ENCODE measurements at regions not wholly inside any gene's neighbourhood (a gene's known extent, or its start where the extent isn't known, plus 50 kb on each side); places are given as distances from the start of the nearest gene placed in this dataset.

DNA sequence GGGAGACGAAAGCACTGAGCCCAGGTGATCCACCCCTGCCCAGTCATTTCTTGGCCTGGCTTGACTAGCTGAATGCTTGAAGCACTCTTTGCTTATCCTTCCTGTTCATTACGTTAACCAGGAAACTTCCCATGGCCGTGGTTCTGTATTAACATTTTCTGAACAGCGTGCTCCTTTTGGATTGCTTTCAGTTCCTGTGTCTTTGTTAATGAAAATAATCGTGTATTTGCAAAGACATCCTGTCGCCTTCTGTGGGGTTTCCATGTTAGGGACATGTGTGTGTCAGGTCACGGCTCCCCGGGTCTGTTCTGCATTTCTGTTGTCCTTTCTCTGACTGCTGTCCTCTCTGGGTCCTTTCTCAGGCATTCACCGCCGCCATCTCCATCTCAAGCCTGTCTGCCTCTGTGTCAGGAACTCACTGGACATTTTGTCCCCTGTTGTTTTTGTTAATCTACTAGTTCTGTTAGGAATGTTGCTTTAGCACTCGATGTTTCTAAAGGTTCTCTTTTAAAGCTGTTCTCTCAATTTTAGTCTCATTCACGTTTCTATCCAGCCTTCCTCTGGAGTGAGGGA, 434.1 kb upstream of the HS6ST1 start:
- Mint-ChIP-seq H3K4me1 (peaks cover 48% of the 10 kb centered on the region), H3K27ac (no peak overlapping the region), H3K4me3 (no peak overlapping the region), H3K27me3 (no peaks in the 10 kb centered on the region), H3K9me3 (no peaks in the 10 kb centered on the region), H3K36me3 (no peaks in the 10 kb centered on the region)
- ATAC-seq, result no peak

DNA sequence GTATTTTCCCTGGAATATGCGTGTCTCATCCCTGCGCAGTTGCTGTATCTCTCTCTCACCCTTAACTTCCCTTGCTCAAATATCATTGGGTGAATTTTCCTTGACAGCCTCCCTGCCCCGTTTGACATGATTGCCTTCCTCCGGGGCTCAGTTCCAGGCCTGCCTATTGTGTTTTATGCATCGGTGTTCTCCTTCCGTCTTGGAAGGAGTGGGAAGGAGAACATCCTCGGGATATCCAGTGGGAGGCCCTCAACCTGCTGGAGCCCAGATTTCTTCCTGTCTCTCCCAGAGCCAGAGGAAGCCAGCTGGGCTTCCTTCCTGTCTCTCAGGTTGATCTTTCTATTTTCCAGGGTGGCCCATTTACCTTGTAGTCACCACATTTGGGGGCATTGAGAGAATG, 434.7 kb upstream of the HS6ST1 start:
- Mint-ChIP-seq H3K27ac (peak overlapping the region; percentile 9), H3K4me1 (peaks cover 54% of the 10 kb centered on the region)
- no peak for ATAC-seq

DNA sequence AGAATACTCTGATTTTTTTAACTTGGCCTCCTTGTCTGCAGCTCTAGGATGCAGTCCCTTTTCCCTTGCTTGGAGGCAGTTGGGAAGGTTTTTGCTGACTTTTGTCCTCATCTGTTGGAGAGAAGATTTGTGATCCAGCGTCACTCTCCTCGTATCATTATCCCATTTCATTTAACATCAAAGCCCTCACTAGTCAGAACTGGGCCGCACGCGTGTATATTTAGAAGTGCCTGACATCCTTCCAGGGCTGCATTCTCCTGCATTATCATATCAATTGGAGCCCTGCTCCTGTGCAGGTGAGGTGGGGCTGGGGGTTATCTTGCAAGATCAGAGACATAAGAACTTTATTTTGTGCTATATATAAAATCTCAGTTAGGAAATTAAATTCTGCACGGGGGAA, 435.1 kb upstream of the HS6ST1 start:
- peak overlapping the region; percentile 10 for H3K27ac Mint-ChIP-seq

More for the DNA sequence above, 434.7 kb upstream of the HS6ST1 start:
- H3K9me3 Mint-ChIP-seq, result no peaks in the 10 kb centered on the region
- H3K27me3 Mint-ChIP-seq, result no peaks in the 10 kb centered on the region
- no peaks in the 10 kb centered on the region for H3K36me3 Mint-ChIP-seq
- H3K4me3 Mint-ChIP-seq, result no peak overlapping the region

DNA sequence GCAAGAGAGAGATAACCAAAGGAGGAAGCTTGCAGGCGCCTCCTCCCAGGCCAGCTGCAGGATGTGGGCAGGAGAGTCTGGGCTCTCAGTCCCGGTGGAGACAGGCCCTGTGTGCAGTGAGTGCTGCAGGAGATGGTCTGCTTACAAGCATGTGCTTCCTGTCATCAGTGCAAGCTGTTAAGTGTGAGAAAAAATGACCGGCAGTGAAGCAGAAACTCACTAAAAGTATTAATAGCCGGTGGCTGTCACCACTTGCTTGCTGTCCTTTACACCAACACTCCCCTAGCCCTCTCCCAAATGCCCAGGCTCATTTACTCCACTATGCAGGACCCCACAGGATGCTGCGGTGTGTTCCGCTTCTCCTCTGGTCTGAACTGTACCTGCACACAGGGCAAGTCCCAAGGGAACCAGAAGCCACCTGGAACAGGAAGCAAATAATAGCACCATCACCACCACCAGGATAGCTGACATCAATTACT, 435.6 kb upstream of the HS6ST1 start:
- Mint-ChIP-seq H3K9me3 (no peaks in the 10 kb centered on the region), H3K27me3 (no peaks in the 10 kb centered on the region), H3K27ac (peak overlapping the region; percentile 10), H3K4me3 (peak overlapping the region; percentile 32), H3K4me1 (peaks cover 56% of the 10 kb centered on the region), H3K36me3 (no peaks in the 10 kb centered on the region)
- peak; percentile 93 for ATAC-seq

More for the DNA sequence above, 435.1 kb upstream of the HS6ST1 start:
- Mint-ChIP-seq H3K27me3 (no peaks in the 10 kb centered on the region), H3K9me3 (no peaks in the 10 kb centered on the region), H3K4me1 (peaks cover 56% of the 10 kb centered on the region), H3K4me3 (no peak overlapping the region), H3K36me3 (no peaks in the 10 kb centered on the region)
- ATAC-seq, result no peak

DNA sequence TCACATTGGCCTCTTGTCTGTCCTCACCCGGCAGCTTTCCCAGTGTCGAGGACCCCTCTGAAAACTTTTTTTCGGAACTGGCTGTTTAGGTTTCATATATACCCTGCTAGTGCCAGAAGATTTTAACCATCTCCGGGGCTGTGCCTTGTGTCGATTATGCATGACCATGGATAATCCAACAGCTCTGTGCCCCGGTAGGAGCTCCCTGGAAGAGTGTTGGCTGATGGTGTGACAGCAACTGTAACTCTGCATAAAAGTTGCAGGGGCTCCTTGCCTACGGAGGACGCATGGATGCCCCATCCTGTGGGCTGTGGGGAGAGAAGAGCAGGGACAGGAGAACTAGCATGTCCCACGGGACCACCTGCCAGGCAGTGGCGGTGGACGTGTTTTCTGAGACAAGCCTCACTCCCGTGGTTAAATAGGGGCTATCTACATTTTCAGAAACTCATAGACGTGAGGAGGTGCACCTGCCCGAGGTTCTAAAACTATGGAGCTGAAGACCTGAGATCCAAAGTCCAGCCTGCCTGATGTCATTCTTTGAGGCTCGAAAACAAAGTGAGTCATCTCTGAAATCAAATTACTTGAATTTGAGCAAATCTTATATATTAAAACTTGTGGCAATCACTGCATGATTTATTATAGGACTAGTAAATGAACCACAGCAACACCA, 437.2 kb upstream of the HS6ST1 start:
- Mint-ChIP-seq H3K27ac (peak overlapping the region; percentile 62), H3K4me1 (peaks cover 60% of the 10 kb centered on the region), H3K36me3 (no peaks in the 10 kb centered on the region), H3K9me3 (no peaks in the 10 kb centered on the region), H3K4me3 (no peak overlapping the region), H3K27me3 (no peaks in the 10 kb centered on the region)
- ATAC-seq, result no peak

DNA sequence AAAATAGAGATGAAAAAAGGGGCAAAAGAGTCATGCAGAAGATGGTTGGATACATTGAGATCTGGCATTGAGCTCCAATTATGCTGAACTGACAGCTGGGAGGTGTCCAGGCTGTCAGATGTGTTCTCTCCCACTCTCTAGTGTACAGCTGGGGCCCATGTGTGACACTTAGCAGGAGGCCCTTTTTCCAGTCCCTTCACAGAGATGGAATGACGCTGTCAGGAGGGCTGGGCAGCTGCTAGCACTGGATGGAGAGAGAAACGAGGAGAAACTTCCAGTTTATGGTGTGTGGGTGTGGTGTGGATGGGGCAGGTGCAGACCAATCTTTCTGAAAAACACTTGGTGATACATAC, 437.7 kb upstream of the HS6ST1 start:
- H3K9me3 Mint-ChIP-seq, result no peaks in the 10 kb centered on the region
- ATAC-seq, result no peak
- peaks cover 65% of the 10 kb centered on the region for H3K4me1 Mint-ChIP-seq
- H3K27me3 Mint-ChIP-seq, result no peaks in the 10 kb centered on the region
- H3K27ac Mint-ChIP-seq, result no peak overlapping the region
- H3K4me3 Mint-ChIP-seq, result no peak overlapping the region
- no peaks in the 10 kb centered on the region for H3K36me3 Mint-ChIP-seq

DNA sequence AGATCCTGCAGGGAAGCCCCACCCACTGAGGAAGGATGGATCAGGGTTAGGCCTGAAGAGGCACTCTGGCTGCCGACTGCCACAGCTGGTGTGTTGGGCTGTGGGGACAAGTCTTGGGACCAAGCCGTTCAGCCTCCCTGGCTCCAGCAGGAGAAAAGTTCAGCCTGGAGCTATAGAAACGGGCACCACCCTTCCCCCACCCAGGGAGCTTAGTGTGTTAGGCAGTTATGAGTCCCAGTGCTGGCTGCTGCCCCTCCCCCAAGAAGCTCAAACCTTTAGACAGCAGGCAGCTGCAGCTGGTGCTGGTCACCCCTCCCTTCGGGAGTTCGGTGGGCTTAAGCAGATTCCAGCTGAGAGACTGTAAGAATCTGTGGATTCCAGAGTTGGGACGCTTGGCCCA, 447.1 kb upstream of the HS6ST1 start:
- Mint-ChIP-seq H3K27me3 (peaks cover 23% of the 10 kb centered on the region), H3K4me1 (peaks cover 8% of the 10 kb centered on the region), H3K4me3 (no peak overlapping the region), H3K36me3 (peaks cover 22% of the 10 kb centered on the region), H3K27ac (no peak overlapping the region), H3K9me3 (peaks cover 18% of the 10 kb centered on the region)
- ATAC-seq, result no peak

DNA sequence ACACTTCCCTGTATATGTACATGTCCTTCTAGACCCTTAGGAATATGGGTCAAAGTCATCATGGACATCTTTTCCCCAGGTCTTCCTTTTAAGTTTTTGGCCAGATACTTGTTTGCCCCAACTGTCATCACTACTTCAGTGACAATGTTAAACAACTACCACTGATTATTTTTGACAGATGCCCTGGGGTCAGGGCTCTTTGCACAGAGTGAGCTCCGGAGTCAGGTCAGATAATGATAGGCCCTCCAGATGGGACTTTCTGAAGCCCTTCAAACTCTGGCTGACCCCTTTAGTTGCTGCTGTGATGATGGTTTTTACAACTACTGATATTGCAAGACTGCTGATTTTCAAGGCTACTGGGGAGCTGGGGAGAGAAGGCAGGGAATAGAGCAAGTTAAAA, 449.4 kb upstream of the HS6ST1 start:
- no peak overlapping the region for H3K4me3 Mint-ChIP-seq
- no peak for ATAC-seq
- peaks cover 23% of the 10 kb centered on the region for H3K27me3 Mint-ChIP-seq
- H3K27ac Mint-ChIP-seq, result no peak overlapping the region
- peaks cover 16% of the 10 kb centered on the region for H3K36me3 Mint-ChIP-seq
- no peaks in the 10 kb centered on the region for H3K4me1 Mint-ChIP-seq
- H3K9me3 Mint-ChIP-seq, result peaks cover 10% of the 10 kb centered on the region

DNA sequence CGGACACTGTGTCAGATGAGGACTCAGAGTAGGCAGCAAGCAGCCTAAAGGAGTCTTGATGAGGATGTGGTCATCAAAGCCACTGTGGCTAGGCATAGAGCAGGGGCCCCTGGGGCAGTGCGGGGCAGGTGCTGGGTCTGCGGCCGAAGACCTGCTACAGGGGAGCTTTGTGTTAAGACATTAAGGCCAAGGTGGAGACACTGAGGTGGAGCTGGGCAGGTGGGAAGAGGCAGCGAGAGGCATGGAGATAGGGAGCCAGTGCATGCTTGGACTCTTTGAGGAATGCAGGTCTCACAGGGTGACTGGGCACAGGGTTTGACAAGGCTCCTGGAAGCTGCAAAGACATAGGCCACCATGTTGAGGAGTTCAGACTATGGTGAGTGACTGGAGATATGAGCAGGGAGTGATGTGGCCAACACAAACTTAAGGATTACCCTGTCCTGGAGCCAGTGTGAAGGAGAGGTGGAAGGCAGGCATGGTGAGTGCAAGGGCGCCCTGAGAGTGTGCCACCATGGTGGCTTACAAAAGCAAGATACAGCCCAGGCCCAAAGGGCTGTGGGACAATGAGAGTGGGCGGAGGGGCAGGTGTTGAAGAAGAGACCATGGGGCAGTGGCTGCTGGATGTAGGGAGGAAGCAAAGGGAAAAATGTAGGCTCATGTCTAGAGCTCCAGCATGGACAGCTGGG, 450.9 kb upstream of the HS6ST1 start:
- H3K27me3 Mint-ChIP-seq, result peaks cover 23% of the 10 kb centered on the region
- ATAC-seq, result no peak
- H3K36me3 Mint-ChIP-seq, result peaks cover 4% of the 10 kb centered on the region
- no peak overlapping the region for H3K4me3 Mint-ChIP-seq
- H3K27ac Mint-ChIP-seq, result no peak overlapping the region
- no peaks in the 10 kb centered on the region for H3K4me1 Mint-ChIP-seq
- no peaks in the 10 kb centered on the region for H3K9me3 Mint-ChIP-seq

DNA sequence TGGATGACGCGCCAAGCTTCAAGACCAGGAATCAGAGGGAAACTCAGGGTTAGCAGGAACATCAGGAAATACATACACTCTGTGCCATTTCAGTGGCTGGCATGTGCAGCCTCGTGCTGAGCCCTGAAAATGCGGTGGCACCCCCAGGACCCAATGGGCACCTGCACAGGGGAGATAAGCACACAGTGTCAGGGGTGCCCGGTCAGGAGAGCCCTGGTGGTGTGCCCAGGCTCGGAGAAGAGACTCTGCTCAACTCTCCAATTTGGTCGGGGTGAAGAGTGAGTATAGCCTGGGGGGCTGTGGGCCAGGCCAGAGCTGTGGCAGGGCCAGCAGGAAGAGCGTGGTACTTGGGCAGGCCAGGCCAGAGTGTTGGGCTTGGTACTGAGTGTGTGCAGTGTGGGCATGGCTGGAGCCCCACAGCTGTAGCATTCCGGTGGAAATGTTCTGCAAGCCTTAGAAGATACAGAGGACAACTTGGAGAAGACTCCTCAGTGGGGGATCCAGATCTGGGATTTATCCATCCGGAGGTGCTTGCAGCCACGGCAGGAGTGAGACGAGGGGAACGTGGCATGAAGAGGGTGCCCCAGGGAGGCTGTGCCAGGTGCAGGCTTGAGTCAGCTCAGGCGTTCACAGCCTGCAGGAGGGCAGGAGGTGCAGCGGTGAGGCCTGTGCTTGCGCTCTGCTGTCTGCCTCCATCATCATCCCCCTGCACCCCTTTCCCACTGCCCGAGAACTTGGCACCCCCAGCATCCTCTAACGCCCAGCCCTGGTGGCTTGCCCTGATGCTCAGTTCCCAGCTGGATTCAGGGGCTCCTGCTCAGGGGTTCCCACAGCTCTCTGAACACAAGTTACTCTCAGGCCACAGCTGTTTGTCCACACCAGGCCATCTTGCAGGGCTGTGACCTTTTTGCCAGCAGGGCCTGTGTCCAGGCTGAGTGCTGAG, 451.7 kb upstream of the HS6ST1 start:
- H3K27ac Mint-ChIP-seq, result no peak overlapping the region
- H3K4me3 Mint-ChIP-seq, result no peak overlapping the region
- H3K9me3 Mint-ChIP-seq, result no peaks in the 10 kb centered on the region
- ATAC-seq, result no peak
- H3K27me3 Mint-ChIP-seq, result peaks cover 23% of the 10 kb centered on the region
- H3K36me3 Mint-ChIP-seq, result no peaks in the 10 kb centered on the region
- no peaks in the 10 kb centered on the region for H3K4me1 Mint-ChIP-seq

DNA sequence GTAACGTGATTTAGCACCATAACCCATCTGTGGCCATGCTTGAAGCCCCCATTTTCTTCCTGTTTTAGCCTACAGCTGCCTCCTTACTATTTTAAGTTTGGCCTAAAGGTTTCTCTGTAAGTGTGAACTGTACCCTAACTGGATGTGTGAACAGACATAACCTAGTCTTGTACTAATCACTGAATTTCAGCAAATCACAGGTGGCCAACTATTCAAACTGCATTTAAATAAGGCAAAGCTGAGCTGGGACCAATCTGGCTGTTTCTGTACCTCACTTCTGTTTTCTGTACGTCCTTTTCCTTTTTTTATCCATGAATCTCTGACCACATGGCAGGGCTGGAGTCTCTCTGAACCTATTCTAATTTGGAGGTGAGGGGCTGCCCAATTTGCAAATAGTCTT, 452.7 kb upstream of the HS6ST1 start:
- Mint-ChIP-seq H3K4me3 (no peak overlapping the region), H3K27me3 (peaks cover 21% of the 10 kb centered on the region), H3K4me1 (no peaks in the 10 kb centered on the region), H3K36me3 (no peaks in the 10 kb centered on the region), H3K27ac (no peak overlapping the region), H3K9me3 (no peaks in the 10 kb centered on the region)
- ATAC-seq, result no peak

DNA sequence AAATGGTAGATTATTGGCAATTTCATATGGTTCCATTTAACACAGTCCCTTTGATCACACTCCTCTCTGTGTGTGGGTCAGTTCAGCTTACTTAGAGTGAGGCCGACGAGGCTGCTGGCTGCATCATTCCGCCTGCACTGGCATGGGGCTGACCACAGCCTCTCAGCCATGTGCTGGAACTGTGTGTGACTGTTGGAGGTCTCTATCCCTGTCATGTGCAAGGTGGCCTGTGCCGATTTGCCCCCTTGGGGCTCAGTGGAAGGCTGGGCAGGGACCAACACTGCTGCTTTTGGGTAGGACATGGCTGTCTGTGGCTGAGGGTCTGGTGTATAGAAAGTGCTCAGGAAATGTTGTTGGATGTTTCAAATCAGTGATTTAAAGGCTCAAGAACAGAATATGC, 454.0 kb upstream of the HS6ST1 start:
- ATAC-seq, result no peak
- Mint-ChIP-seq H3K27me3 (peaks cover 15% of the 10 kb centered on the region), H3K9me3 (no peaks in the 10 kb centered on the region), H3K4me3 (no peak overlapping the region), H3K36me3 (no peaks in the 10 kb centered on the region), H3K27ac (no peak overlapping the region), H3K4me1 (no peaks in the 10 kb centered on the region)

DNA sequence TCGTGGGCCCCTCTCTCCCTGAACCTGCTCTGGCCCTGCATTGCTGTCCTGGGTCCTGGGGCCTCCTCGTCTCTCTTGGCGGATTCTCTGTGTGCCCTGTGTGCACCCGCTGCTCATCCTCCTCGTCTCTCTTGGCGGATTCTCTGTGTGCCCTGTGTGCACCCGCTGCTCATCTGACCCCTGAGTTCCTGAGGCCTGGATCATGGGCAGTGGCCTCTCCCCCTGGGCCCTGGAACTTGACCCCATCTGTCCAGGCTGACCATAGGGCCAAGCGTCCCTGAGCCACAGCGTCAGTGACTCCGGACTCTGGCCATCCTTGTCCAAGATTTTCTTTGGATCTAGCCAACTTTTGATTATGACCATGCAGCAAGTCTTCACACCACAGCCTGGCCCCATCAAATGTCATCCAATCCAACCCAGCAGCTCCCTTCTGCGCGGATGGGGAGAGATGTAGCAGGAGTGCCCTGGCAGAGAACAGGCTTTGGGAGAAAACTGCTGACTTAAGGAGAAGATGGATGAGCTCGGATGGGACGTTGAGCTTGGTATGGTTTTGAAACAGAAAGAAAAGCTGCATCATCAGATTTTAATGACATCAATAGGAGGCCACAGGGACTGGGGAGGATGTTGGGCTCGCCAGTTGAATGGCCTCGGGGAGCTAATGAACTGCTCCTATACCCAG, 455.1 kb upstream of the HS6ST1 start:
- Mint-ChIP-seq H3K27me3 (peaks cover 15% of the 10 kb centered on the region), H3K9me3 (no peaks in the 10 kb centered on the region), H3K4me3 (no peak overlapping the region), H3K36me3 (no peaks in the 10 kb centered on the region), H3K27ac (no peak overlapping the region), H3K4me1 (no peaks in the 10 kb centered on the region)
- no peak for ATAC-seq

DNA sequence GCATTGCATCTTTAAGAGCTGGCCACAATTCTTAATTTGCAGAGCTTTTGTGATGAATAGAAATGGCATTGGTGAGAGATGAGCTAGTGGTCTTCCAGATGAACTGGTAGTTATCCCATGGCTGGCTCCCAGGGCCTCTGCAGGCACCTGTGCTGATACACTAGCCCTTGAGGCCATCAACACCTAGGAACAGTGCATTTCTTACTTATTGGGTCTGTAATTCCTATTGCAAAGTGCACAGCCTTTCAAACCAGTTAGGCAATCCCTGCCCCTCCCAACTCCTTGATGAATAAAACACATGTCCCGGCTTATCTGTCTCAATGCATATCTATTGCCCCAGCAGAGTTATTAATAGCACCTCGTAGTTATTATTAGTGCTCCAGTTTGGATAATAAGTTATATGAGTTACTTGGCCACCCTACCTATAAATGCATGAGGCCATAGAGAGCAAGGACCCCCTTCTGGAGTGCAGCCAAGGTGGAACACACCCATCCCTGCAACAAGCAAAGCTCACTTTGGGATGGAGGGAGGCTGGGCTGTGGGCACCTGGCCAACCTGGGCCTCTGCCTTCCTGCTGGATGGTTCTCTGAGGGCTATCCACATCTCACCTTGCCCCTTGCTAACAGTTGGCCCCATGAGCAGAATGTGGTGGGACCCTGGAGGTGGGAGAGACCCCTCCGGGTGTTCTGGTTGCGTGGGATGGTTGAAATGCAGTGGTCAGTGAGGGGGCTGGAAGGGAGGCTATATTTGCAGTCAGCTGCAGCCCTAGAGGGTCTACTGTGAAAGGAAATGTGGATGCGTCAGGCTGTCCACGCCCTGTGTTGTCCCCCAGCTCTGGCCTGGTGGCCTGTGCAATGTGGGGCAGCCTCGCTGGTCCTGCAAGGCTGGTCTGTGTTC, 455.9 kb upstream of the HS6ST1 start:
- no peaks in the 10 kb centered on the region for H3K9me3 Mint-ChIP-seq
- no peak overlapping the region for H3K27ac Mint-ChIP-seq
- no peaks in the 10 kb centered on the region for H3K4me1 Mint-ChIP-seq
- peaks cover 9% of the 10 kb centered on the region for H3K27me3 Mint-ChIP-seq
- H3K4me3 Mint-ChIP-seq, result no peak overlapping the region
- no peak for ATAC-seq
- H3K36me3 Mint-ChIP-seq, result no peaks in the 10 kb centered on the region

Measured in stimulated activated memory B cell treated with anti-CD40 and anti-IgM and Interleukin-4, amounts not matched to agents 10 μg/mL and 1 μg/mL and 100 μg/mL, for 72 hours (primary cell).